NCI-H187 treated with DMSO at 0.1 percent for 48 hours (cell line): ENCODE measurements at regions not wholly inside any gene's neighbourhood (a gene's known extent, or its start where the extent isn't known, plus 50 kb on each side); places are given as distances from the start of the nearest gene placed in this dataset.
A peak's percentile ranks its signal among the peaks of the same experiment; 100 is the strongest.

Experiments
- DNase-seq: peaks from one replicate; lab custom pipeline; 2025; lab: John Stamatoyannopoulos, UW

DNA sequence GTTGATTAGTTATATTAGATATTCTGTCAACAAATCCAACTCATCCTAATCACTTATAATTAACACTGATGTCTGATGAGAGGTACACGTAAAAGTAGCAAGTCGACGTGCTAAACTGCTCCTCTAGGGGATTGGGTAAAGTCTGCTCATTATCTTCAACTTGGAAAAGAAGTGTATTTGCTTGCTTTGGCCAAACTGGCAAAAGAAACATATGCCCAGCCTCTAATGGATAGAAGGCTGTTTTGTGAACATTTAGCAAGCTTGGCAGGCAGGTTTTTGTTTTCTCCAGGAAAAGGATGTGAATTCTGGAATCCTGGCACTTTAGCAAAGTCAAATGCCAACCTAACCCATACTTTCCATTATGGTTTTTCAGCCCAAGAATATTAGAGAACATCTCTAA lies 264.8 kb downstream of the TBL1XR1 start:
- DNase-seq = no peak

DNA sequence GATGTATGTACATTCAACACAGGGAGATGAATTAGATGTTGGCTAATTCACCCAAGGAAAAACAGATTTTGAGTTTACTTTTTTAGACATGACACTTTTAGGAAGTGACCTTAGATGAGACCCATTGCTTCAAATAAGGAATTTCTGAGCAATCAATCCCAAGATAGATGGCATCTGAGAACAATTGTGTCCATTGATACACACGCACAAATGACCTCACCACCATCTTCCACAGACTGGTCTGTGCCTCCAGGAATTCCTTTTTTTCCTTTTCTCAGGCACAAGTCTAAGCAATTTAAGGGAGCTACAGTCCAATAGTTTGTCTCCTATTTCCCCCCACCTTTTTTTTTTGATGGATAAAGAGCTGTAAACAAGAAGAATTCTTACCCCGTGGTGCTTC lies 265.3 kb downstream of the TBL1XR1 start:
- DNase-seq = no peak

DNA sequence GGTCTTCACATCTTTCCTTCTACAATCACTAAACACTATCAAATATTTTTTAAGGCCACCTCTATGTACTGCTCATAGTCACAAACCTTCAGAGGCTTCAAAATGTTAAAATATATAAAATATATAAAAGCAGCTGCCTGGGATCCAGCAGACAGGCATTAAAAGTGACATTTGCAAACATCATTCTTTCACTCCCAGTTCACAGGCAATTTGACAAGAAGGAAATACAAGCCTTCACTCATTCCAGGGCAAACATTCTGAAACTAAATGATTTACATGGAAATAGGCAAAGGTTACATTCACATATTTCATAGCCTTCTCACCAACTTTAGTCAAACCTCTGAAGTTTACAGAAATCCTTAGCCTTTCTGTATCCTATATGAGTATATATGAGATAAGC lies 266.3 kb downstream of the TBL1XR1 start:
- DNase-seq = no peak

DNA sequence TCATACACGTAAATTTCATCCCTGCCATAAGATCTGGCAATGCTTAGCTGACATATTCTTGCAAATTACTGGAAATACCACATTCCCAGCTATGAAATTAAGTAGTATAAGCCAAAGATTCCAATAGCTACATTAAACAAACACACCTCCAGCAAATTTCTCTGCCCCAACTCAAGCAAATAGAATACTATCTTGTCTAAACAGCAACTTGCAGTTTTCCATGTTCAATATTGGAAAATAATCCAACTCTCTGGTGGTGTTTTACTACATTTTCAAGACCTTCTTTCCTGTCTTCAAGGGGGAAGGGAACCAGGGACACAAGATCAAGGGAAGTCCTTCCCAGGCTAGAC lies 268.7 kb downstream of the TBL1XR1 start:
- DNase-seq = no peak

DNA sequence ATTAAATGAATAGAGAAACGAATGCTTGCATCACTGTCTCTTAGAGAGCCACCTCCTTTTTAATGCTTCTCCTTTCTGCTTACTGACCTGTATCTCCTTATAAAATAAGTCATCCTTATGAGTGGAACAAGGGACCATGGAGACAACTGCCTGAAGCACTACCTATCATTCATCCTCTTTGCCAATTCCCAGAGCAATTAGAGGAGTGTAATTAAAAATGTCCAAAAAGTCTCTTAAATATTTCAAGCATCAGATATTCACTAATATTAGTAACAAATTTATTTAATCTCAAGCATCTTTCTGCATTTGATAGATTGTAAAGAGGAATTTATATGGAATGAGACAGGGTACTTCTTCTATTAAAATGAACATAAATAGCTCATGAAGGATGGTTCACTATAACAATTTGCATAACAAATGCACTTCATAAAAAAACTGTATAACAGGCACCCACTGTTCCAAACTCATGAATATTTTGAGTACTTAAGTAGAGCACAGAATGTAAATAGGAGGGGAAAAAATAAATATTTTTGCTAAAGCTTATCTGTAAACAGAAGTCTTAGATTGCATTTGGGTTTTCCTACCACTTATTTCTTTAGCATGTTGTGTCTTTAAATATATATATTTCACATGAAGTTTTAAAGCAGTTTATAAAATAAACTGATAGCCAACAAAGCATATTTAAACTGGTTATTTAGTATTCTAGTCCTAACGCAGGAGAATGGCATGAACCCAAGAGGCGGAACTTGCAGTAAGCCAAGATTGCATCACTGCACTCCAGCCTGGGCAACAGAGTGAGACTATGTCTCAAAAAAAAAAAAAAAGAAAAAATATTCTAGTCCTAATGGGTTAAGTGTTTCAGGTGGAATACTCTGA lies 269.3 kb downstream of the TBL1XR1 start:
- DNase-seq = no peak

DNA sequence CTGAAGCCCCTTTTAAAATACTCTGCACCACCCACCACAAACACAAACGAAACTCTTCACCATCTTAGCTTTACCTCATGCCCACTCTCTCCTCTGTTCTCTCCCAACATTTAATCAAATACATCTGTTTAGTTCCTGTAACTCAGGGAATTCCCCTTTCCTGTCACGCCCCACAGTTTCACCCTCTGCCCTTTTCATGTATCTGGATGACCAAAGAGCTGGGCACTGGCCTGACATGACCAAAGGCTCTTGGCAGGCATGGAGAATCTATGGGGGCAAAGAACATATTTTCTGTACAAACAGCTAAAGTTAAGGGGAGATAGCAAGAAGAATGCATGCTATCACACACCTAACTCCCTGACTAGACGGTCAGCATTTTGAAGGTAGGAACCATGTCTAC lies 270.0 kb downstream of the TBL1XR1 start:
- DNase-seq = no peak

DNA sequence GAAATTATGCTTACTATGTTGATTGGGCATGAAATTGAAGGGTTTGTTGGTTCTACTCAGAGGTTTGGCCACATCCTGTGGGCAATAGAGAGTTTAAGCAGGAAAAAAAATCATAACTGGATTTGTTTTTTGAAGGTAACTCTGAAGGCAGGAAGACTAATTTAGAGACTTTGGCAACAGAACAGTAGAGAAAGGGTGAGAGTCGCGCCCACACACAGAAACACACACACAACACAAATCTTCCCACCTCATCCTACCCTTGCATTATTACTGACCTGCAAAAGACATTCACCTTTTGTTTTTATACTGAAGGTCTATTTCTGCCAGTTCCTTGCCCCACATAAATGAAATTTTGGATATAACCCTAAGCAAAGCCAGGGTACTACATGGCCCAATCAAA lies 270.6 kb downstream of the TBL1XR1 start:
- no peak for DNase-seq

DNA sequence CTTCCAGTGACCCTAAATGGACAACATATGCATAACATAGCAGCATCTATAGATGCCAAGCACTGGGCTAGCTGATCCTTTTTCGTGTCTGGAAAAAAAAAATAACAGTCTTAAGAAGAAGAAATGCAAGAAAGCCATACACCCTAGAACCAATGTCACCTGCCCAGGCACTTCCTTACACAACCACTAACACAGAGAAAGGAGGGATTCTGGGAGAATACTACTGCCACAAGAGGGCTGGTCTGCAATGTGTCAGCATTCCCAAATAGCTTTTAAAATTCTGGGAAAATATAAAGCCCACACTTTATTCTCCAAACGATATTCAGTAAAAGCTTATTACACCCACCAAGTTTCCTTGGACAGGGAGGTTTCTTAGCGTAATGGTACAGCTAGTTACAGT lies 271.2 kb downstream of the TBL1XR1 start:
- no peak for DNase-seq

DNA sequence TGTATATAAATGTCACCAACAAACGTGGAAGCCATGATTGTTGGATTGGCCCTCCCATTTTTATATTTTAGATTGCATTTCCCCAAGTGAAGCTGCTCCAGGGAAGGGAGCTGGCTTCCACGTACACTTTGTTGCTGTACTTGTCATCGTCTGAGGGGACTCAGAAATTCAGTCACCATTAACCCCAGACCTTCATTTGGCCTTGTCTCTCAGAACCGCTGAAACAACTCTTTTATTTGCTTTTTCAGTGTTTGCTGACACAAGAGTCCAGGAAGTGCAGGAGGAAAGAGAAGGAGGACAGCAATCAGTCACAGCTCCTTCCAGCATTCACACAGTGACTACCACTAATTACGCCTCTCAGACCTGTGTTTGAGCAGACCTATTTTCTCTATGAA lies 276.5 kb downstream of the TBL1XR1 start:
- DNase-seq = peak; percentile 86

DNA sequence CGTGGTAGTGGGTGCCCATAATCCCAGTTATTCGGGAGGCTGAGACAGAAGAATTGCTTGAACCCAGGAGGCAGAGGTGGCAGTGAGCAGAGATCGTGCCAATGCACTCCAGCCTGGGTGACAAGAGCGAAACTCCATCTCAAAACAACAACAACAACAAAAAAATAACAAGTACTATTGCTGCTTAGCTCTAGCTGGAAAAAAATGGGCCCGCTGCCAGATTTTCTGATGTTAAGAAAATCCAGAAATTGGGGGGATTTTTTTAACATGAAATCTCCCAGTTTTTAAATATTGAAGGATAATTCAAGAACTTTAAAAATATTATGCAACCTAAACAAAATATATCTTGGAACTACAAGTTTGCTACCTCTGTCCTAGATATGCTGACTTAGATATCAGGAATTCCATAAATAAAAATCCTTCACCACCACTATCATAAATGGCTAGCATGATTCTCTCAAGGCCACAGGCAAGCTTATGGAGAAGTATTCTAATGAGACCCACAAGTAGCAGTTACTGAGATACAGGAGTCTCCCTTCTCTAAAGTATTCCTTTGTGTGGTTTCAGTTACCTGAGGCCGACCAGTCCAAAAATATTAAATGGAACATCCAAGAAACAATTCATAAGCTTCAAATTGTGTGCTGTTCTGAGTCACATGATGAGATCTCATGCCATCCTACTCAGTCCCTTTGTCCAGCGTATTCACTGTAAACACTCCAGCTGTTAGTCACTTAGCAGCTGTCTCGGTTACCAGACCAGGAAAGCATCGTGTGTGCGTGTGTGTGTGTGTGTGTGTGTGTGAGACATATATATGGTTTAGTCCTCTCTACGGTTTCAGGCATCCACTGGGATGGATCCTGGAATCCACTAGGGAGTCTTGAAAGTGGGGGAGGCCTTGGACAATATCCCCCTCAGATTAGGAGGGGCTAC lies 277.2 kb downstream of the TBL1XR1 start:
- DNase-seq = peak; percentile 86

DNA sequence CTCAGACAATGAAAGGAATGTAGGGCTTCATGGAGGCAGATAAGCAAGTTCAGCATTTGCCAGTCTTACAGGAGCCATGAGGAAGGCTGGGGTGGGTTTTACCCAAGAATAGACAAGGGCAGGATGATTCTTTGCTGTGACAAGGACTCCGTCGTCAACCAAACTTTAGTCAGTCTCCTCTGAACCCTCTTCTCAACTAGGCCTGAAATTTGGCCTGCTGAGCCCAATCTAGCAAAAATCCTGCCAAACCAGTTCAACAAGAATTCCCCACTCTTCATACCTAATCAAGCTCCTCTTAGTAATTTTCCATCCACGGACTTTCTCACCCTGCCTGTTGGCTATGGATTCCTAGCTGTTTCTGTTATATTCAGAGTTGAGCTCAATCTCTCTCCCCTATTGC lies 280.5 kb downstream of the TBL1XR1 start:
- no peak for DNase-seq

DNA sequence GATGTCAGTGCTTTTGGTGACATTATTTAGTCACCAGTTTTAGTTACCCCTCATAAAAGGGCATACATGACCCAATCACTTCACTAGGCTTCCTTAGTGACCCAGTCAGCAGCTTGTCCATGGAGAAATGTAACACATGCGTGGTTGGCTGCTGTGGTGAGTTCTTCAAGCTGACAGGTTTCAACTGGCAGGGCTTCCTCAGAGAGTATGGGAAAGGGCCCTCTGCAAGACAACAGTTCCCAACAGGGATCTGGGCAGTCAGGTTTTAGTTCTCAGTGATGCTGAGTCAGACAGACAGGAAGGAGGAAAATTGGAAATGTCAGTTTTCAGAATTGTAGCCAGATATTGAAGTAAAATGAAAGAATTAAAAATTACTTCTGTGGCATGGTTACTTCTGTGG lies 282.5 kb downstream of the TBL1XR1 start:
- no peak for DNase-seq

DNA sequence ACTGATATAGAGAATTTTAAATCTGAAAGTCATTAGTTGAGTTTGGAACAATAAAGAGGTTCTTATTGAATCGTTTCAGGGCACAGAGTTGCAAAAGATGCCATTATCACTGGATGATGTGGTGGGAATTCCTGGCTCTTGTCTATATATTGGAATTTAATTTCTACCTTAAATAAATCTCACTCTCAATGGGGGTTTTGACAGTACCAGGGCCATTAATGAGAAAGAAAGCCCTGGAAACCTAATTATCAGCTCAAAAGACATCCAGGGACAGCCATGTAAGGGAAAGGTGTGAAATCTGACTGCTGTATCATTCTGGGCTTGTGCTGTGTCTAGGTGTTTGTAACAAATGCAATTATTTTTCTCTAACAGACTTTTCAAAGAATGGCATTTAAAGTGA lies 285.7 kb downstream of the TBL1XR1 start:
- DNase-seq = no peak

DNA sequence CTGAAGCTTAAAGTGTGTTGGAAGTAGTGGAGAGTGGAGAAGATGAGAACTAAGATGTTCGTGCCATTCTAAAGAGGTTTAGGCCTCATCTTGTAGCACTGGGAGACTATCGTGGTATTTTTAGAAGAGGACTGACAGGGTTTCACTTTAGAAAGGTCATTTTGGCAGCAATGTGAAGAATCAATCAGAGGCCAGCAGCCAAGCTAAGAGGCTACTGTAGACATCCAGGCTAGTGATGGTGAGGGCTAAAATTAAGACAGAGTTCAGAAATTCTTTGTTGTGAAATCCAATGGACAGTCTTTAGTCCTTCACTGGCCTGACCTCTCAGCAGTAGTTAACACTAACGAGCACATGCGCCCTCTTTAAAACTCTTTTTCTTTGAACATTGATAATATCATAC lies 288.2 kb downstream of the TBL1XR1 start:
- no peak for DNase-seq

DNA sequence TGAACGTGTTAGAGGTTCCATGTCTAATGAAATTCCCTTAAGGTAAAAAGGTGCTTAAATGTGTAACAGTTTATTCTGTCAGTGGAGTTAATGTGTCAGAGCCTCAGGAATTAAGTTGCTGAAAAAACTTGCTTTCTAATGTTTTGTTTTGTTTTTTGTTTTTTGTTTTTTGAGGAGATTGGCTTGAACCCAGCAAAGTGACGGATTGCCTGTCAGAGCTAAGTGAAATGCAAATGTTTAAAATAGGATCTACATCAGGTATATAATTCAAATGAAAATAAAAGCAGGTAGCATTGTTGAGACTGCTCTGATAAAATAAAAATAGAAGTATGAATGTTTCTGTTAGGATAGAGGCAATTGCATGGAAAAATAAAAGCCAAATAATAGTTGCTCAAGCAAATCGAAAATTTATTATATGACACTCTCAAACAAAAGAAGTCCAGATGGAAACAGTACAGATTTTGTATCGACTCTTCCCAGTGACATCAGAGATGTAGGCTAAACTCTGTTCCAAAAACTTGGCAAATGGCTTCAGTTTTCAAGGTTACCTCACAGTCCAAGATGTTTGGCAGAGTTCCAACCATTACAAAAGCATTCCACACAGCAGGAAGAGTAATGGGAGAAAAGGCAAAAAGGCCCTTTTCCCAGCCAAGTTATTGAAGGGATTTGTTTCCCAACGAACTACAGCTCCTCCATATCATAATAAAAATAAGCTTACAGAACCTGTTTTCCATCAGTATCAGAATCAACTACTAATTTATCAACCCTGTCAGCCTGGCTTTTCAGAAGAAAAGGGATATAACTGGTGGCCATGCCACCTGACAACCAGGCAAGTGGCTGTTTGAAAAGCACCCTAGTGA lies 291.0 kb downstream of the TBL1XR1 start:
- DNase-seq = no peak

DNA sequence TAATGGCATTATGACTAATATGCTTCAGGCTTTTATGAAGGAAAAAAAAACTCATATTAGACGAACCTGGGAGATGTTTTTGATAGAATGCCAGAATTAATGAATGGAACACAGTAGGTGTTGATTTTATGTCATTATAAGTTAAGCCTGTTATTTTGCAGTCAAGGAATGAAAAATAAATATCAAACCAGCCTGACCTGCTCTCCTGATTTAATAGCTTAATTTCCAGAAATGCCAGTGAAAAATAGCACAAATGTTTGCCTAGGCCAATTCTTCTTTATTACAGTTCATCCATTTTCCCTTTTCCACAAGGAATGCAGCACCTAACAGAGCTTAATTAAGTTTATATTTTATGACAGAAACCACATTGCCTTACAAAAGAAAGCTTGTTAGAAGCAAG lies 292.0 kb downstream of the TBL1XR1 start:
- DNase-seq = no peak

DNA sequence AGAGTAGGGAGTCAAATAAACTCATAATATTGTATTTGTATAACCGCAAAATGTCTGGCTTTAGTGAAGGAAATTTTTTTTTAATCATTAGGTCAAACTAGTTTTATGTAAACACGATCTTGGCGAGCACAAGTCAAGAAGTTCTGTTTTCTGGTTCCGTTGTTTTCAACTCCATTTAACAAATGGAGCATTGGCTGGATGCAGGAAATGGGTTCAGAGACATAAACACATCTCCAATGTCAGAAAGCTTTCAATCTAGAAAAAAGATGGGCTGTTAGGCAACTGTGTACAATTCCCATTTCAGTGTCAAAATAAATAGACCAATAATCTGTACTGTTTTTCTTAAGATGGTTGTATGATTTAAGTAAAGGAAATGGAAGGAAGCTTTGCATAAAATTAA lies 292.8 kb downstream of the TBL1XR1 start:
- no peak for DNase-seq

DNA sequence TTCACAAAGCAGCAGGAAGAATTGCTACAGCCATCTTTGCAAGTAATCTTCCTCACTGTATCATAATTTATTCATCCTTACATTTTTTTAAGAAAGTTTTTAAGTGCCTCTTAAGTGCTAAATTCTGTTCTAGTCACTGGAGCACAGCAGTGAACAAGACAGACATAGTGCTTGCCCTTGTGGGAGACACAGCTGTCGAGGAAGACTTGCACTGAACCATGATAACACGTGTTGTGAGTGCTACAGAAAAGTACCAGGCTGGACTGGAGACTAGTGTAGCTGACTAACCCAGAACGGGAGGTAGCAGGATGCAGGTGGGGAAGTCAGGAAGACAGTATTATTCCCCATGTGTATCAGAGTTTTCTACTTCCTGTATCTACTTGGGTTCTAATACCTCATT lies 300.6 kb downstream of the TBL1XR1 start:
- DNase-seq = no peak

DNA sequence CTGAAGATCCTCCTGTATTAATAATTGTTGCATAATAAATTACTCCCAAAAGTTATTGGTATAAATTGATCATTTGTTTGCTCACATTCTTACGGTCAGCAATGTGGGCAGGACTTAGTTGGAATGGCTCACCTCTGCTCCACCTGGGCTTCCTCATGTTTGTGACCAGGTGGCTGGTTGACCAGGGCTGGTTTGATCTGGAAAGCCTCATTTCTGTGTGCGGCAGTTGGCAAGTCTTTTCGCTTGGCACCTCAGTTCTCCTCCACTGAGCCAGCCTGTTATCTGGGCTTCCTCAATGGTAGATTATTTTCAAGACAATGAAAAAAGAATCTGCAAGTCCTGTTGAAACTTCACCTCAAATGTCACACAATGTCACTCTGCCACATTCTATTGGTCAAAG lies 301.1 kb downstream of the TBL1XR1 start:
- DNase-seq = no peak

DNA sequence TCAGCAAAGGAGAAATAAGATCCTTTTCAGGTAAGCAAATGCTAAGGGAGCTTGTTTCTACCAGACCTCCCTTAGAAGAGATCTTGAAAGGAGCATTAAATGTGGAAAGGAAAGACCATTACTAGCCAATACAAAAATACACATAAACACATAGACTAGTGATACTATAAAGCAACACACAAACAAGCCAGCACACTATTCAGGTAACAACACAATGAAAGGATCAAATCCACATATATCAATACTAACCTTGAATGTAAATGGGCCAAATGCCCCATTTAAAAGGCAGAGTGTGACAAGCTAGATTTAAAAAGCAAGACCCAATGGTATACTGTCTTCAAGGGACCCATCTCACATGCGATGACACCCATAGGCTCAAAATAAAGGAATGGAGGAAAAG lies 317.6 kb downstream of the TBL1XR1 start:
- DNase-seq = no peak

DNA sequence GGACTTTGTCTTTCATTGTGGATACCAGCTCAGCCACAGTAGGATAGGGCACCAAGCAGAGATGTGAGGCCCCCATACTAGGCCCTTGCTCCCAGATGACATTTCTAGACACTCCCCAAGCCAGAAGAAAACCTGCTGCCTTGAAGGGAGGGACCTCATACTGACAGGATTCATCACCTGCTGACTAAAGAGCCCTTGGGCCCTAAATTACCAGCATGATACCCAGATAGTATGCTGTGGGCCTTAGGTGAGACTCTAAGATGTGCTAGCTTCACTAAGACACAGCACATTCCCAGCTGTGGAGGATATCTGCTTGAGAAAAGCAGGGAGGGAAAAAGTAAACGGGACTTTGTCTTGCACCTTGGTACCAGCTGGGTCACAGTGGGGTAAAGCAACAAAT lies 324.0 kb downstream of the TBL1XR1 start:
- no peak for DNase-seq

DNA sequence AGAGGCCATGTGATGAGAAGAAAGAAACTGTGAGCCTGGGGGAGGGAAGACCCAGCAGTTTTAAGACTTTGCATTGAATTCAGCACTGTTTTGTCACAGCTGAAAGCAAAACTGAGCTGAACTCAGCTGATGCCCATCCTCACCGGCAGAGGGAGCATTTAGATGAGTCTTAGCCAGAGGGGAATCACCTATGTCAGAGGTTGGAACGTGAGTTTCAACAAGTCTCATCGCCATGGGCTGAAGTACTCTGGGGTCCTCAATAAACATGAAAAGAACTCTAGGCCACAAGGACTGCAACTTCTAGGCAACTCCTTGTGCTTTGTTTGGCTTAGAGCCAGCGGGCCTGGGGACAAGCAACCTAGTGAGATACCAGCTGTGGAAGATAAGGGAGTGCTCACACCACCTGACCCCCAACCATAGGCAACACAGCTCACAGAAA lies 324.5 kb downstream of the TBL1XR1 start:
- no peak for DNase-seq
